ENCODE measurements at regions not wholly inside any gene's neighbourhood (a gene's known extent, or its start where the extent isn't known, plus 50 kb on each side); places are given as distances from the start of the nearest gene placed in this dataset.

DNA sequence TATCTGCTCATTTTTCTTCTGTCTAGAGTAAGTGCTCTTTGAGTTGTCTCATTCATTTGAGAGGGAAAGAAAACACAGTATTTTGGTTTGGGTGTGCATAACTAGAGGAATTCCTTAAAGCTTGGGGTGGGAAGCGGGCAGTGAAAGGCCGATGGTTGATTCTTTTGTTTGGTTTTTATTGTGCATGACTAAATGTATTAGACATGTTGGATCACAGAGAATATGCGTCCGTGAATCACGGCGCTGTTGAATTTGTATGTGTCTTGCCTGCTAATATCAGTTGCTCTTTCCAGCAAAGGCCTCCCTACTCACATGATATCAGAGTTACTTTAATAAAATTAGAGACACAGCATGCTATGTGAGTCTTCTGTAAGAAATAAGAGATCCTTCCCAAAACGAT lies 180.0 kb downstream of the CHD9NB start:
- DNase-seq, result no peak

GRCh38 chr16:52871481-52871880 lies 181.2 kb downstream of the CHD9NB start:
- no peak for DNase-seq

GRCh38 chr16:52869243-52869642 lies 183.5 kb downstream of the CHD9NB start:
- DNase-seq, result no peak

DNA sequence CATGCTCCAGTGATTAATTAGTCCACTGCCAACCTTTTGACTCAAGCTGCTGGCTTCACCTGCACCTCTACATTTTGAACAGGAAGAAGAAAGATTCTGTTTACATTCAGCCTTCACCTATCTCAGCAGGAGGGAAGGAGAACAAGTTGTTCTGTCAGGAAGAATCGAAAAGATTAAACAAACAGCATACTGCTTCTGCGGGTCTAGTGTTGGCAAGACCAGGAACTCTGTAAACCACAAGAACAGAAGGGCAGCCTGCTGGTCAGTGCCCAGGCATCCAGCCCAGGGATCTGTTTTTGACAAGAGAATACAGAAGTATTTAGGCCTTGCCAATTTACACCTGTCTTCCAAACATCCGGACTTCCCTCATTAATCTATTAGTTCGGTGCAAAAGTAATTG lies 189.7 kb downstream of the CHD9NB start:
- no peak for DNase-seq

DNA sequence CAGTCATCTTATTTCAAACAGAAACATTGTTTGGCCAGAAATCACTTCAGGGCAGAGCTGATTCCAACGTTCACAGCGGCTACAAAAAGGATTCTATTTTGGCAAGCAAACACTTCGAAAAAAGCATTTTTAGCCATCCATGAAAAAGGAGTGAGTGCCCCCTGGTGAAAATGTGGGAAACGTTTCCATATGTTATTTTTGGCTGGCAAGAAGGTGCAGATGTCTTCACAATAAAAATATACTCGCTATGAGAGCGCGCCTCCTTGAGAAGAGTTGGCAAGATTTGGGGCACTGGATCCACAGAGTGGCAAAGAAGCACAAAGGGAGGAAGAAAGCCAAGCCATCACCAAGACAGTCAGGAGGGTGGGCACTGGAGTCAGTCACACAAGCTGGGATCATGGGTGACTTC lies 191.1 kb downstream of the CHD9NB start:
- no peak for DNase-seq

DNA sequence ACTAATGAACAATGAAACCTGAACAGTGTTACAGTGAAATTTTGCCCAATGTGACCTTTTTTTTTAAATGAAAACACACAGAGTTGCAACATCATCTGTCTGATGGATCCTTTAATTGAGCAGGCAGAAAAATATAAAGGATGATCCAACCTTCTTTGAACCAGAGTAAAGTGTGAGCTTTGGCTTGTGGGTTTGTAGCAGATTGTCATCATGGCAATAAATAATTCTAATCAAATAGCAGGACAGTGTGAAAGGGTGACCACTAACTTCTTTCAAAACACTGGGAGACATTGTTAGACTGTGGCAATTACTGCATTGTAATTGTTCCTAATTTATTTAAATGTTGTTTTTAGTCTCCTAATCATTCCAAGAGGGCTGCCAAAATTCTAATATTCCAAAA lies 197.2 kb downstream of the CHD9NB start:
- DNase-seq, result no peak

GRCh38 chr16:52852978-52853377 lies 199.7 kb downstream of the CHD9NB start:
- DNase-seq, result no peak

DNA sequence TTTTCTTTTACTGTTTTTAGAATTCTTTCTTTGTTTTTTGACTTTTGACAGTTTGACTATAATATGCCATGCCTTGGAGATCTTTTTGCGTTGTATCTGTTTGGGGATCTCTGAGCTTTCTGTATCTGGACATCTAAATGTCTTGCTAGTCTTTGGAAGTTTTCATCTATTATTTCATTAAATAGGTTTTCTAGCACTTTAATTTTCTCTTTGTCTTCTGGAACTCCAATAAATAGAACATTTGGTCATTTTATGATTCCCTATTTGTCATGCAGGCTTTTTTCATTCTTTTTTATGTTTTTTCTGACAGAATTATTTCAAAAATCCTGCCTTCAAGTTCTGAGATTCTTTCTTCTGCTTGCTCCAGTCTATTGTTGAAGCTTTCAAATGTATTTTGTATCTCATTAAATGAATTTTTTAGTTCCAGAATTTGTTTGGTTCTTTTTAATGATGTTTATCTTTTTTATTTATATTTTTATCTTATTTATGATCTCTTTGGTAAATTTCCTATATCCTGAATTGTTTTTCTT lies 201.4 kb downstream of the CHD9NB start:
- no peak for DNase-seq

DNA sequence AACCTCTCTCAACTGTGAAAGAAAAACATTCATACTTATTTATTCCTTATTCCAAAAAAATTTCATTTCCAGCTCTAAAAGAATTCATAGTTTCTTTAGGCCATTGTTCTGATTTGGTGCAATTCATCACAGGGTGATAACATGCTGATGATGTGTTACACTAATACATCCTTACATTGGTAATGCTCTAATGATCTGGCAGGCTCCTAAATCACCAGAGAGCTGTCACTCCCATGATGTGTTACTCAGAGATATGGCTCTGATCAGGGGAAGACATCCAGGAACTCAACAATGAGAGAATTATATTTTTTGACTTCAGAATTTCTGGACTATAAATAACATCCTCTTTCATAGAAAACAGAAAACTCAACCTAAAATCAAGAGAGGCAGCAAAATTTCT lies 209.3 kb downstream of the CHD9NB start:
- DNase-seq, result no peak

DNA sequence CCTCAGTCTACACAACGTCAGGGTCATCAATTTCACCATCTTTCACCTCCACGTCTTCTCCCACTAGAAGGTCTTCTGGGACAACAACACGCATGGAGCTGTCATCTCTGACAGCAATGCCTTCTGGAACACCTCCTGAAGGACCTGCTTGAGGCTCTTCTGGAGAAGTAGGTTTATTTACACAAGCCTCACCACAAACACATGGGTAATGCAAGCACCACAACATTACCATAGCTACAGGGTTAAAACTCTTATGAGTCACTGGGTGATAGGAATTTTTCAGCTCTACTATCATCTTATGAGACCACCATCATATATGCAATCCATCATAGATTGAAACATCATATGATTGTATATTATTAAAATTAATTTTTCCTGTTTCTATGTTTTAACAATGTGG lies 215.4 kb downstream of the CHD9NB start:
- DNase-seq, result no peak

DNA sequence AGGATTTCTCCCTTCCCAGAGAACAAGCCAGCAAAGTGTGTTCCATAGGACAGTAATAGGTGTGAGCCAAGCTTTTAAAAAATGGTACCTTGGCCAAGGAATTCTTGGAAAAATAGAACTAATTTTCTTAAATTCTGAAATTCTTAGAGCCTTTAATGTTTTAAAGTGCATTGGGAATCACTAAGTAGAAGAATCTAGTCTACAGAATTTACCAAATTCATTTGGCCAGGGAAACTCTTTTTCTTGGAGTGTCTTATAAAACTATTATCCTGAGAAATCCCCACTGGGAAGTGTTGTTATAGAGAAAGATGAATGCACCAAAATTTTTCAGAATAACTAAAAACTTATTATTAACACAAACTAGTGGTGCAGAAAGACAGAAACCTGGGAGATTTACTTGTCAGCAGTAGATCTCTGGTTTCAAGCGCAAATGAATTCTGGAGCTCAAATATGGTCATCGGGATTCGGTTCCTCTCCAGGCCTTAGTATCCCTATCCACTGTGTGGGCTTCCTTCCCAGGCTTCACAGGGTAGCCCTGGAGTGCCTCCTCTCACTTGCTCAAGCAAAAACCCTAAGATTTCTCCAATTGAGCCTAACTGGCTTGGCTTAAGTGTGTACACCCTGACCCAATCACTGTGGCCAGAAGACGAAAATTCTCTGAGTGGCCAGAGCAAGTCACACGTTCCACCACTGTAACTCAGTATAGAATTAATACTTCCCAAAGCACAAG lies 217.8 kb downstream of the CHD9NB start:
- DNase-seq, result no peak

DNA sequence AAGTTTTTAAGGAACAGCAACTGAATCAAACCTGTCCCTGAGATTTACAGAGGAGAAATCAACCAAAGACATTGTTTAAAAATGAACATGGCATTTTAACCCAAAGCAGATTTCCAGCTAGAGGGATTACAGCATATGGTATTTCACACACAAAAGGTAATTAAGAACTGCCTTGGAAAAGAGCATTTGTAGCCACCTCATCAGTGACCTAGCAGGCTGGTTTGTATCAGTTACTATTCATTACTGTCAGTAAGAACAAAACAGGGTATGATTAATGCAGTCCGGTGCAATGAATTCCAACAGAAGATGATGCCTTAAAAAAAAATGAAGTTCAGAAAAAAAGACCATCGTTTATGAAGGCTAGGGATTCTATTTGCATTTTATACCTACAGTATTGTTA lies 219.9 kb downstream of the CHD9NB start:
- DNase-seq, result no peak

DNA sequence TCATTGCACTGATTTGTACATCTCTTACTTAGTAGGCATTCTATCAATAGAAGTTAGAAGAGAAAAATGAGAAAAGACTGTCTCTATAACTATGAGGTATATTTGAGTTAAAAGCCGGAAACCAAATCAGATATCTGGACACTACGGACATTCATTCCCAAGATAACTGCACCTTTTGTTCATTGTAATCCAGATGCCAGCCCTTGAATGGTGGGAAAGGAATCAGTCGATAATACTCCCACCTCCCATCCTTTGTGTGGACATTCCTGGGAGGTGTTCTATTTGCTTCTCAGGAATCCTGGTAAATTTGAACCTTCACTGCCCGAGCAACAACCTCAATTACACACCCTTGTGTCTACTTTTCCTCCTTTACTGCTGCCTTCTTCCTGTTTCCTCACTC lies 225.2 kb downstream of the CHD9NB start:
- no peak for DNase-seq

- no peak for DNase-seq
Observed at GRCh38 chr16:52825892-52826291, 226.8 kb downstream of the CHD9NB start.

GRCh38 chr16:52819808-52820207 lies 232.9 kb downstream of the CHD9NB start:
- no peak for DNase-seq

DNA sequence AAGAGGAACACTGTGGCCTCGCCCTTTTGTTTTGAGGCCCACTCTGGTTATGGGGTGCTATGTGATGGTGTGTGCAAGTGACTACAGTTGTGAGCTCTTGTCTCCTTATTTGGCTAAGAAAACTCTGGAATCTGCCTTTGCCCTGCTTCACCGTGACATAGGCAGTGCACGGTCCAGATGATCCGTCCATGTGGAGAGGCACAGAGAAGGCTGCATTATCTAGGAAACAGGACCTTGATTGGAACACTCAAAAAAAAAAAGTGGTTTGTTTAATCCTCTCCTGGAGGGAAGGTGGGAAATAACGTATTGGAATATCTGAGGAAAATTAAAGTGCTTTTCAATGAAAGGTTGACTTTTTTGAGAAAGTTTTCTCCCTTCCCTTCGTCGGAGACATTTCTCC lies 233.3 kb downstream of the CHD9NB start:
- DNase-seq, result no peak

GRCh38 chr16:52817696-52818095 lies 235.0 kb downstream of the CHD9NB start:
- no peak for DNase-seq

- no peak for DNase-seq
Observed at GRCh38 chr16:52816993-52817392, 235.7 kb downstream of the CHD9NB start.

DNA sequence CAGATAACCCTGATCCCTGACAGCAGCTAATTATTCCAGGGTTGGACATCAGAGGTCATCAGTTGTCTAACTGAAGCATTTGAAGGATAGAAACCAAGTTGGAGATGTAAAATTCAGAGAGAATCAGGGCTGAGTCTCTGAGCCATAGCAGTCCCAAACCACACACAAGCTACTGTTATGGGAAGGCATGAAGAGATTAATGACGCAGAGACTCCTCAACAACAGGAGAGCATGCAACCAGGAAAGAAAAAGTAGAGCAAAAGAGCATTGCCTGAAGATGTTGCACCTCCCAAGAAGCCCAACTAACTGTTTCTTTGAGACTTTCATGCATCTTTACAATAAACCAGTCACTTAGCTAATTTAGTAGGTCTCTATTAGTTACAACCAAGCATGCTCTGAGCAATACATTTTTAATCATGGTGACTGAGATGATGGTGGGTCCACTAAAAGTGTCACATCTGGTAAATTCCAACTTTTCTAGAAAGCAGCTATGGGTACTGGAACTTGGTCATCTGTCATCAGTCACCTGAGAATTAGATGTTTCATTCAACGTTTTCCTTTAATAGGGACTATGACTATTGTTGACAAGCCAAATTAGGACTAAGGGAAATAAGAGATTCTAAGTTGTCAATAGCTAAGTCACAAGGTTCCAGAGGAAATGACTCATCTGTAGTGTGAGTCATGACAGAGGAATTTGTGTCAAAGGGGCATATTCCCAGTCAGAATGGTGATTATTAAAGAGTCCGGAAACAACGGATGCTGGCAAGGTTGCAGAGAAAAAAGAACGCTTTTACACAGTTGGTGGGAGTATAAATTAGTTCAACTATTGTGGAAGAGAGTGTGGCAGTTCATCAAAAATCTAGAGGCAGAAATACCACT lies 239.8 kb downstream of the CHD9NB start:
- DNase-seq, result no peak

GRCh38 chr16:52805559-52806168 lies 247.0 kb downstream of the CHD9NB start:
- no peak for DNase-seq

- no peak for DNase-seq
Observed at GRCh38 chr16:52800432-52800831, 252.3 kb downstream of the CHD9NB start.

DNA sequence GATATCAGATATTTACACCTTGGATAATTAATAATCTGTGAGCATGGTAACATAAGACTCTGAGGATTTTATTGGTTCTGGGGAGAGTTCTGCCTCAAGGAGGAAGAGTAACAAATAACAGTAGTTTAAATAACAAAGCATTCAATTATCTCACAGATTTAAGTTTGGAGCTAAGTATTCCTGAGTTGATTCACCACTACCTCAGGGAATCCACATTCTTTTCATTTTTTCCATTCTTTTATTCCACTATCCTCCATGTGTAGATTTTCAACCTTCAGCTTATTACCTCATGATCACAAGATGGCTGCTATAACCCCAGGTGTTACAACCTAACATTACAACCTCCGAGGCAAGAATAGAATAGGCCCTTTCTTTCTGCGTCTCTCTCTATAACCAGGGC lies 252.2 kb upstream of the TOX3 start:
- no peak for DNase-seq

GRCh38 chr16:52787709-52788108 lies 240.8 kb upstream of the TOX3 start:
- no peak for DNase-seq

DNA sequence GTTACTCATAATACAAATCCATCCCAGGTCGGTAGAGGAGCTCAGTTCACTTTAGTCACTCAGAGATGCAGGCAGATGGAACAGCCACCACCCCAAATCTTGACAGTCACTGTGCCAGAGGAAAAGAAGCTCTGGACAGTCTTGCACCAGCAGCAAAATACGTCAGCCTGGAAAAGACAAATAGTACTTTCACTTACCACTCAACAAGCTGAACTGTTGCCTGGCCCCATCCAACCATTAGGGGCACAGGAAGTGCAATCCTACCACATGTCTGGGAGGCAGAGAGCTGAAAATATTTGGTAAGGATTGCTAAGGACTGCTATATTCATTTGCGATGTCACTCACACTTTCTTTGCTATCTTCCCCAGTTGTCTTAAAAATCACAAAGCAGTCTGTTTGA lies 239.1 kb upstream of the TOX3 start:
- no peak for DNase-seq
